Activated T-cell treated with anti-CD3 and anti-CD28 coated beads, Interleukin-2, amount 50 U/mL, for 48 hours (primary cell): ENCODE measurements at regions not wholly inside any gene's neighbourhood (a gene's known extent, or its start where the extent isn't known, plus 50 kb on each side); places are given as distances from the start of the nearest gene placed in this dataset.
A peak's percentile ranks its signal among the peaks of the same experiment; 100 is the strongest.

ENCODE experiments used
- DNase-seq, 2 experiments: peaks; one replicate each; pipeline ENCODE4 v3.0.0-alpha.2; 2020

DNA sequence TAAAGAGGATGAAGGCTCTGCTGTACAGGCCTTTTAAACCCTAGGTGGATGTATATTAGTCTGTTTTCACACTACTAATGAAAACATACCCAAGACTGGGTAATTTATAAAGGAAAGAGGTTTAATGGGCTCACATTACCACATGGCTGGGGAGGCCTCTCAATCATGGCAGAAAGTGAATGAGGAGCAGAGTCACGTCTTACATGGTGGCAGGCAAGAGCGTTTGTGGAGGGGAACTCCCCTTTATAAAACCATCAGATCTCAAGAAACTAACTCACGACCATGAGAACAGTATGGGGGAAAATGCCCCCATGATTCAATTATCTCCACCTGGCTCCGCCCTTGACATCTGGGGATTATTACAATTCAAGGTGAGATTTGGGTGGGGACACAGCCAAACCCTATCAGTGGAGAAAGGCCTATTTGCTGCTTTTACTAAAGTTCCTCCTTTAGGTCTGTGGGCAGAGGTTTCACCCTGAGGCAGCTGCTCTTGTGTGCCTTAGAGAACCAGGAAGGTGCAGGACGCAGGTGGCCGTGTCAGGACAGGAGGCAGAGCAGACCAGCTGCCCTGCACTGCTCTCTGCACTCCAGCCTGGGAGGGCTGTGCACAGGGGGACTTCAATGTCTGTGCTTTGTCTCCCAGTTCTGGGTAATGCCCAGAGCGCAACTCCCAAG is 178.8 kb upstream of the HDAC4 start:
- DNase-seq: no peak

DNA sequence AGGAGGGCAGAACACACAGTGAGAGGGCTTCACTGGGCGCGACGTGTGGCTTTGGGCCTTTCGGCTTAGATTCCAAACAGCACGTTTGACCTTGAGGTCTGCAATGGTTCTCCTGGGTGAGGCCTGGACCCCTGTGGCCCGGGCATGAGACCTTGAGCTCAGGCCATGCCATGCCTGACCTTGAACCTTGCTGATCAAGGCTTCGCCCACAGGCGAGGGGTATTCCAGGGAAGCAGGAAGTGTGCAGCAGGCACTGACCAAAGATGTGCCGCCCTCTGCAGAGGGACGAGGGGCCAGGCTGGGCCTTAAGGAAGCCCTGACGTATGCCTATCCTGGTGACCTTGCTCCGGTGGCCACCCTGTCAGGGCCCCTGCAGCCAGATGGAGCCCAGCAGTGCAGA is 178.3 kb upstream of the HDAC4 start:
- no peak for DNase-seq

DNA sequence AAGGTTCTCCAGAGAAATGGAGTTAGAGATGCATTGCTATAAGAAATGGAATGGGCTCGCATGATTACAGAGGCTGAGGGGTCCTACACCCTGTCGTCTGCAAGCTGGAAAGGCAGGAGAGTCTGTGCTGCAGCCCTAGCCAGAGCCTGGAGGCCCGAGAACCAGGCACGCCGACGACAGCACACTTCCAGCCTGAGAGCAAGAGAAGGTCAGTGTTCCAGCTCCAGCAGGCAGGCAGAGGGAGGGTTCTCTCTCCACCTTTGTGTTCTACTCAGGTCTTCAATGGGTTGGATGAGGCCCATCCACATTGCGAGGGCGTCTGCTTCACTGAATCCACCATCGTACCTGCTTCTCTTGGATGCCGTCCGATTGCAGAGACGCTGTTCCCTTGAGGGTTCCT is 177.6 kb upstream of the HDAC4 start:
- DNase-seq: no peak

DNA sequence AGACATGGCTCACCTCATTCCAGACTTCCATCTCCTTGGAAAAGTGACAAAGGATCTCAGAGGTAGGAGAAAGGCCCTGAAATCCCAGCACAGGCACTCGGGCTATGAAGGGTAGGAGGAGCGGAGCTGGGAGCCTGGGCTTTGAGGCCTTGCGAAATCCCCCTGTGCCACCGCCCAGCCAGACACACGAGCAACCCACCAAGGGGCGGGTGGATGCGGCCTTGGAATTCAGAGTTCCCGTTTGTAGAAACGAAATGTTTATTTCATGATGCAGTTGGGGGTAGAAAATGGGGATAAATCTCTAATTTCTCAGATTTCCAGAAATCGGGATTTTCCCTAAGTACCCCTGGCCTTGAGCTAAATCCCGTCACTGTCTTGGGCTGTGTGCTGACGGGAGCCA is 177.1 kb upstream of the HDAC4 start:
- DNase-seq: no peak

DNA sequence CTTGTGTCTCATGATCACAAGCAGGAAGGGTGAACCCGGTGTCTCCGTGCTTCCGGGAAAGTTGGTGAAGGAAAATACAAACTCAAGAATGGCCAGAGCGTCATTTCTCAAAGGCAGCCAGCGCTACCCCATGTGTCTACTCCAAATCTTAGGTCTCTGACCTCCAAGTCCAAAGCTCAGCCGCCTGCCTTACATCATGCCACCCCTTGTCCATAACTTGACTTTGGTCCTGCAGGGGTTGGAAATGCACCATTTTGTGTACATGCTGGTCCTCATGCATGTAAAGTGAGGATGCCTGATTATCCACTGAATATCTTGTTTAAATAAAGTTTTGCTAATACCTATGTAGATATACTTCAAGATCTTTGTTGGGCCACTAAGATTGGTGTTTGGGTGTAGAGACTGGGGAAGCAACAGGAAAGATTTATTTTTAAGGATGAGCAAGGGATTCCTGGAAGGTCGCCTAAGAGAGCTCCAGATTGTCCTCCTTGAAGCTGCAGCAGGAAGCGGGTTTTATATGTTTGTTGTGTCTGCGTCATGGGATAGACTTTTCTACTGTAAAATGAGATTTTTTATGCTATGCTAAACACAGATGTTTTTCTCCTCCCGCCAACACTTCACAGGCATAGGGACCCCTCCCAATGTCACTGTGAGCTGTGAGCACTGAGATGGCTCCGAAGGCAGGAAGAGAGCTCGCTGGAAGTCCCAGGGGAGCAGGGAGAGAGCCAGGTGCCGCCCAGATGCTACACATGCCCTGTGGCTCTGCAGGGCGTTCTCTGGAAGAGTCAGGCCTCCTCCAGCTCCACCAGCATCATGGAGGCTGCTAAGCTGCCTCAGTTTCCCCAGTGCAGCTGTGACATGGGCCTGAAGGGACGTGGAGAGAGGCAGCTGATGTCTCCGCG is 176.2 kb upstream of the HDAC4 start:
- DNase-seq: no peak

DNA sequence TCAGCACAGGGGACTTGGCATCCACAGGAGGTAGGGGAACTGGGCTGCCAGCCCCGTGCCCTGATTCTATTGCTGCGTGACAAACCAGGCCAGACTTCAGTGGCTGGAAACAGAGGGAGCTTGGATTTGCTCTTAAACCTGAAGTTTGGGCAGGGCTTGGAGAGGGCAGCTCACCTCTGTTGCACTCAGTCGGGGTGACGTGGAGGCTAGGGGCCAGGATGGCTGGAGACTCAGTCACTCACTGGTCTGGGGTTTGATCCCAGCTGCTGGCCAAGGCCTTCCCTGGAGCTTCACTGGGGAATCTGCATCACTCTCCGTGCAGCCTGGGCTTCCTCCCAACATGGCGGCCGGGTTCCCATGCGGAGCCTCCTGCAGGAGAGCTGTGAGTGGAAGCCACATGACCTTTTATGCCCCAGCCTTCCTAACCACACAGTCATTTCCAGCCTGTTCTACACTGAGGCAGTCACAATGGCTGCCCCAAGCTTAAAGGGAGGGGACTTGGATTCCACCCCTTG is 175.2 kb upstream of the HDAC4 start:
- no peak for DNase-seq

DNA sequence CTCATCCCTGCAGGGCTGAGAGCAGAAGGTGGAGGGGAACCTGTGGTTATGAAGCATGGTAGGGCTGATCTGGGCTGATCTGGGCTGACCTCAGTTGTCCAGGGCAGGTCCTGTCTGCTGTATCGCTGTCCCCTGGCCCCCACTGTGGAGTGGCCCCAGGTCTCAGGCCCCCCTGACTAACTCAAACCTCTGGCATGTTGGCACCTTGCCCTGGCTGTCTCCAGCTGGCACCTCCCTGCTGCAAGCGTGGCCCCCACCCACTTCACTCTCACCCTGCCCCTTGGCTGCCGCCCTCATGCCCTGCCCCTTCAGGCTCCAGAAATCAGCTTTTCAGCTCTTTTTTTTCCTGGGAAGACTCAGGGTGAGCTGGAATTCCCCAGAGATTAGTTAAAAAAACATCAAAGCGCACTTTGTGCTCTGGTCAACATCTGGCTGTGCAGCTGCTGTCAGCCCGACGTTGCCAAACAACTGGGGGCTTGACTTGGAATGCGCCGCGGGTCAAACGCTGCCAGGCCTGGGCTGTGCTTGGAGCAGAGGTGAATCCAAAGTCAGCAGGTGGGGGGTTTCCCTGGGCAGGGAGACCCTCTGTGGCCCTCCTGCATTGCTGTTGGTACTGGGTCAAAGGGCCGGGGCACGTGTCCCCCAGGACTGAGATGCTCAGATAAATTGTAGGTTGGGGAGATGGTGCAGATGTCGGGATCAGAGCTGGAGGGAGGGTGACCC is 173.8 kb upstream of the HDAC4 start:
- no peak for DNase-seq

DNA sequence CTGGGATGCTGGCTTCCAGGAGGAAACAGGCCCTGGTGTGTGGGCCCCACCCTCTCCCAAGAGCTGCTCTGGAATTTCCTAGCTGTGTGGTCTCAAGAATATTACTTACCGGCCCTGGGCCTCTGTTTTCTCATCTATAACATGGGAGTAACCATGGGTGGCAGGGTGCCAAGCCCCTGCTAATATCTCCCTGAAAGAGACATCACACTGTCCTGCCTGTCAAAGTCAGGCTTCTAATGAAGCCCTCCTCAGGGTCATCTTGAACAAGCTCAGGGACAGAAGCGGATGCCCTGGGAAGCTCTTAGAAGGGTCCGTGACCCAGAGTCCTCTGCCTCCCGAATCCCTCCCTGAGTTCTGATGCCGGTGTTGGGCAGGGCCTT is 173.2 kb upstream of the HDAC4 start:
- no peak for DNase-seq

DNA sequence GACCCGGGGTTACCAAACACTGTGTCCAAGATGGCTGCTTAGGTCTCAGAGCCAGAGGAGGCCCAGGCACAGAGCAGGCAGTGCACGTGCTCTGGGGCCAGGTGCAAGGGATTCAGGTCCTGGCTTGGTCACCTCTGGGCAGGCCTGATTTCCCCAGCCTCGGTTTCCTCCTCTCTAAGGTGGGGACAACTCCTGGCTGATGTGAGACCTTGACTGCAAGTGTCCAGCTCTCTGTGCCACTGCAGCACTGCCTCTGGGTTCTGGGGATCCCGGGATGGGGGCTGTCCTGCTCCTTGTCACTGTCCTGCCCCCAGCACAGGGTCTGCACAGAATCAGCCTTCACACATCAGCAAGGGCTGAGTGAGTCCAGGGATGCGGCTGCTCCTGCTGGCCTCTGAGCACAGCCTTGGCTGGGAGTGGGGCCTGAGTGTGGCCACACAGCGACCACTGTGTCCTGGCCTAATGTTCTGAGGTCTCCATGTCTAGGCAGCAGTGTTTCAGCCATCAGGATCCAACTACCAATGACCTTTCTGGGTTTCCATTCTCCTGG is 170.2 kb upstream of the HDAC4 start:
- no peak for DNase-seq

DNA sequence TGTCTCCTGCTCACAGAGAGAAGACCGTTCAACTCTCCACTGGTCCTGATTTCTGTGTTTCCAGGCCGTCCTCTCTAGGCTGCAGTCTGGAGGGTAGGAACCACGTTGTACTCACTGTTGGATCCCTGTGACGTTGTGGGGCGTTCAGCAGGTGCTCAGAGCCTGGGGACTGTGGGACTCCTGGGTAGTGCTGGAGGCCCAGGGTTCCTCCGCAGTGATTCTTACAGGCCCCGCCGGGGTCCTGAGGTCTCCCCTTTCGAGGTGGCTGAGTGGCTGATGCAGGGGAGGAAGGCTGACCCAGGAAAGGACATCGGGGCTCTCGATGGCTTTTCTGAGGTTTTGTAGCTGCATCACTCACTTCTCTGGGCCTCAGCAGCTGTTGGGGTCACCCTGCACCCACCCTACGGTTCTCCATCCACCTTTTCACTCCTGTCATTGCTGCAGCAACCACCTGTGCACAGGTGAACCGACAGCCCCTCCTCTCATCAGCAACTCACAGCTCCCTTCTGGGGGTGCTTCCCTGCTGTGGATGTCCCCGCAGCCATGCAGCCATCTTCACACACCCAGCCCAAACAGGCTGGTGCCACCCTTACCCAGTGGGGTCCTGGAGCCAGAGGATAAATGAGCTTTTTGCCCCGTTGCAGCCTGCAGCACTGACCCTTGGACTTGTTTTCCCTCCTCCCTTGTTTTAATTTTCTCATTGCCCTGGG is 169.6 kb upstream of the HDAC4 start:
- no peak for DNase-seq

DNA sequence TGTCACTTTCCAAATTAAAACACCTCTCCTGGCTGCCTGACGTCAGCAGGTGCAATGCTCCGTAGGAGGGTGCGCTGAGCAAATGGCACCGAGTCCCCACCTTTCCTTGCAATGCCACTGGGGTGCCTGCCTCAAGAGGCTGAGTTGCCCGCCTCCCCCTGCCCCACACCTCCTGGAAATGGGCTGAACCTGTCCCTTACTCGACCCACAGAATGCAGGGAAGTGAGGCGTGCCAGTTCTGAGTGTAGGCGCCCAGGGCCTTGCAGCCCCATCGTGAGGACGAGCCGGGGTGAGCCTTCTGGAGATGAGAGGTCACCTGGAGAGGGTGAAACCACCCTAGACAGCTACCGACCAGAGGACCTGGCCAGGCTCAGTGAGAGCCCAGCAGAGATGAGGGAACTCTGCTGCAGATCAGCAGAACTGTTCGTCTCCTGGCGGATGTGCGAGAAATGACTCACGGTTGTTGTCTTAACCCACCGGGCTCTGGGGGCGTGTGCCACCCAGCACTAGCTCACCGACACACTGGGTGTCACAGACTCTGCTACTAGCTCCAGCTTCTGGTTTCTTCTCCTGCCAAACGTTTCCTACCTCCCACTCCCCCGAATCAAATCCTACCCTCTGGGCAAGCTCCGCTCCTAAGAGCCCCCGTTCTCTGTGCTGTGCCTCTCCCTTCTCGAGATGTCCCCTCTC is 168.7 kb upstream of the HDAC4 start:
- peak in 1 of 2 experiments; percentile 32 for DNase-seq

DNA sequence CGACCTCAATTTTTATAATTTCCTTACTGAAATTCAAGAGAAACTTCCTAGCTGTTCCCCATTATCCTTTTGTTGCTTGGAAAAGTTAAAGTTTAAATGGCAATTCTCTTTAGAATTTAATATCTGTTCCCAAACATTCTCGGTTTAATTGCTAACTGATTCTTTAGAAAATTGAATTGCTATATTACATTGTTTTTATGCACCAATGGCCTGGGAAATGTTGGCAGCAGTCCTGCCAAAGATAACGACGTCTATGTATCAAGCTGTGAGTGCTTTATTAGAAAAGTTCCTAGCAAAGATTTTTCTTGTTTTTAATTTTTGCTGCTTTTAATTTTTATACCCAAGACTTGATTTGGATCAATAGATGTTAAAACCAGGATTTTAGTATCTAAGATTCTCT is 167.8 kb upstream of the HDAC4 start:
- no peak for DNase-seq

DNA sequence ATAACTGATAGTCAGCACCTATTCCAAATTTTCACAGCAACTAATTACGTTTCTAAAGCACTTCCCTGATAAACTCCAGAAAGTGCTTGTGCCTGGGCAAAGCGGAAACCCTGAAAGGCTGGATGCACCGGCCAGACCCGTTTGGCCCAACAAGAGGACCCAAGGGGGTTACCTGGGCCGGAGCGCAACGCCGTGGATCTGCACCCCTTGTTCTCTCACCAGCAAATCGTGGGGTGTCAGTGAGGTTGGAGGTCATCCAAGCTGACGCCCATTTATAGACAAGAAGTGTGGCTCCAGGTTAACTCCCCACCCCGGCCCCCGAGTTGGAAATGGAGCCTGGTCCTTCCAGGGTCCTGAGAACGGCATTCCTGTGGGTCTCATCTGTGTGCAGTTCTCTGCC is 167.0 kb upstream of the HDAC4 start:
- DNase-seq: no peak

DNA sequence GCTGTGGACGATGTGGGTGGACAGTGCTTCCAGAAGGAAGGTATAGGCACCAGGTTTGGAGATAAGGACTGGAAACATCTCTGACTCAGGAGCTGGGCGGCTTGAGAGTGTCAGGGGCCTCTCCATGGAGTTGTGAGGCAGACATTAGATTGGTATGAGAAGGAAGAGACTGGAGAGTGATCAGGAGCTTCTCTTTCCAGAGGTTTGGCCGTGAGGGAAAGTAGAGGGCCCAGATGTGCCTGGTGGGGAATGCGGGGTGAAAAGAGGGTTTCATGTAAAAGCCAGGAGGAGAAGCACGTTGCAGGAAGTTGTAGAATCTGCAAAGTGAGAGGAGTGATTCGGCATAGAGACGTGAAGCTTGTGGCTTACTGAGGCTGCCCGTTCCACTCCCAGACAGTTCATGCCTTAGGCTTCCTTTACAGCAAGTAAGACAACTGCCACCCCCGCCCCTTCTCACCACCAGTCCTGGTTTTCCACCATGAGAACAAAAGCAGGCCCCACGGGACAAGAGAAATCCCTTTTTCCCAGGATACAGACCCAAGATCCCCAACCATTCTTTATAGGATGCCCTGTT is 166.3 kb upstream of the HDAC4 start:
- DNase-seq: no peak

DNA sequence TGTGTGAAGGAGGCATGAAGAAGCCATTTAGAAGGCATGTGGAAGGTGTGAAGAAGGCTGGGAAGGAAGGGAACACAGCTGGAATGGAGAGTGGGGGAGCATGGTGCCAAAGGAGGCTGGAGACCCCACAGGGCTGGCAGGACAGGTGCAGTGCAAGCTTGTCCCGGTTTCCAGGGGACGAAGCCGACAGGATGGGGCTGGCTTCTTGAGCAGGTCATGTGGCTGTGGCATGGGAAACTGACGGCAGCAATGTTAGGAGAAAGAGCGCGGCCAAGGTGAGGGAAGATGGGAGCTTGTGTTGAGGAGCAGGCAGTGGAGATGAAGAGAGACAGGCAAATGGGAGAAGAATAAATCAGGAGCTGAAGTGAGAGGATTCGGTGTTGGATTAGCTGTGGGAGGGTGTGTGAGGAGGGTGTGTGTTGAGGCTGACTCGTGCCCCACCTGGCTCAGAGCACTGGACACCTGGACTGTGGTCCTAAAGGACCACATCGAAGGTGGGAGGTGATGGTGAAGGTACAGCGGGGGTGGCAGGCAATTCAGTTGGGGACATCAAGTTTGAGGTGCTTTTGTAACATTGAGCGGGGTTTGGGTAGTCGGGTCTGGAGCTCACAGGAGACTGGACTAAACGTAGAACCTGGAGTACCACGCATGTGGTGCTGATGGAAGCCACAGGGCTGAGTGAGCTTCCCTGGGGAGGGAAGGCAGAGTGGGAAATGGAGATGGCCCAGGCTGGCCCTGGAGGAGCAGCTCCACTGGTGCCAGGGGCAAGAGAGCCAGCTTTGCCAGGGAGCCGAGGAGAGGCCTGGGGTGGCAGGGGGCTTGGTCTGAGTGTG is 165.6 kb upstream of the HDAC4 start:
- no peak for DNase-seq

DNA sequence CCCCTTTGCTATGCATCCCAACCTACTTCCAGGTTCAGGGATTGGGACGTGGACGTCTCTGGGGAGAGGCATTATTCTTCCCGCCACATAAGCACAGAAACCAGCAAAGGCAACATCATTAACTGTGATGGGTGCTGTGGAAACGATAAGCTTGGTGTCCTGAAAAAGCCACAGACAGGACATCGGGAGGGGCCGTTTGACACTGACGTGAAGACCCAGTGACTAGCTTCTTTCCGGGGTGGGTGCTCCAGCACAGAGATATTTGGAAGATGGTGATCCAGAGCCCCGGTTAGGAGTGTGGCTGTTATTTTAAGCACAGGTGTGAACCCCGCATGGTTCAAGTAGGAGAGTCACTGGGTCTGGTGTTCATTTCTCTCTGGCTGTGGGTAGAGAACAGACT is 163.8 kb upstream of the HDAC4 start:
- DNase-seq: no peak

DNA sequence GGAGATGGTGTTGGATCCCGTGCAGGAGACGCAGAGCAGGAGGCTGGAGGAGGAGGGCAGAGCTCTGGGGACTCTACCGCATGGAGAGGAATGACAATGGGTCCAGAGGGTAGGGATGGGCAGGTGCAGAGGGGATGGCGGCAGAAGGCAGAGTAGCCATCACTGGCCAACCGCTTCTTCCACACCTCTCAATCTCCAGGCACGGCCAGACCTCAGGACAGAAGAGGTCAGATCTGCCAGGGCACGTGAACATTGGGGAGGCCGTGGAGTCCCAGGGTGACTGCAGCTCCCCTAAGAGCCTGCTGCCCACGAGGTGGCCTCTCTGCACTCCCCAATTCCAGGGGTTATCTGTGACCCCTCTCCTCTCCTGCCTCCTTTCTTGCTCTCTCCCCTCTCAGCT is 162.7 kb upstream of the HDAC4 start:
- DNase-seq: no peak

DNA sequence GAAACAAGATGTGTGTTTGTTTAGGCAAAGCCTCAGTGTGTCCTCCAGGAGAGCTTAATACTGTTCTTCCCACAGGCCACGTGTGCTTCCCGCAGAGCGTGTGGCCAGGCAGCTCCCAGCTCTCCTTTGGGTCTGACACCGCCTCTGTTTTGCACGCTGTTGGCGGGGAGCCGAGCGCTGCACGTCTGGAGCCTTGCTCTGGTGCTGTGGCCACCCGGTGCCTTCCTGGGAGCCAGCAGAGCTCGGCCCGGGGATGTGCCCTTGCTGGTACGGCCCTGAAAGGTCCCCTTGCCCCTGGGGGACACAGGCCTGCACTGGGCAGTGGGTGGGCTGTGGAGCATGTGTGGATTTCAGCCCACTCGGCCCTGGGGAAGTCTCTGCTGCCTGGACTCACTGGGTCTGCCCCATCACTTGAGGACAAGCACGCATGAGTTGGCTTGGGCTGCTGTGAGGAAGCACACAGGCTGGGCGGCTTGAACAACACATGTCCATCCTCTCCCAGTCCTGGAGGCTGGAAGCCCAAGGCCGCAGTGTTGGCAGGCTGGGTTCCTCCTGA is 160.7 kb upstream of the HDAC4 start:
- no peak for DNase-seq

DNA sequence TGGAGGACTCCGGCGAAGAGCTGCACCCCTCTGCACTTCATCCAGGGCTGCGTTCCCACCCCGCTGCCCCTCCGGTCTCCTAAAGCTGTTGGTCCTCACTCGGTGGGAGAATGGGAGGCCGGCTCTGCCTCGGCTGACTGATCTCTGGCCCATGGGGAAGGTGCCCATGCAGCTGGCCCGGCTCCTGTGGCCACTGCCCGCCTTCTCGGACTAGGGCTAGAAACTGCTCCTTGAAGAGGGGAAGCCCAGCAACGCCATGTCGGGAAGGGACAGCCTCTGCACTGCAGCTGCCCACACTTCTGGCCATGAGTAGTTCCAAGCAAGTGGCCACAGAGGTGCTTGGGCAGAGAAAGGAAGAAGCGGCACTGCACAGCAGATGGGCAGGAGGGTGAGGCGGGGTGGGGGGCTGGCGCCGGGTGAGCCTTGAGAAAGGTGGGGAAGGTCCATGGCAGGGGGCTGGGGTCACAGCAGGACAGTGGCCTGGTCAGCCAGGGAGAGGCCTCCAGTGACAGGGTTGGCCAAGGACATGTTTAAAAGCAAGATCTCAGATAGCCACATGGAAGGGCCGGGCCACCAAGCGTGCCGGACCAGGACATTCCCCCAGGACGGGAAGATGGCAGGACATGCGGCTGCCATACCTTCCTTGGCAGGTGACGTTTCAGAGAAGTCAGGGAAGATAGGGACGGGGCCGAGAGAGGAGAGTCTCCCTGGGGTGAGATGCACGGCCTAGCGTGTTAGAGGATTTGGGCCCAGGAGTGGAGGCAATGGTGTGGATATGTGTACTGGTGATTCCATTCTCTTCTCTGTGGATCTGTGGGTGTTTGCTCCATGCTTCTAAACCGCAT is 158.8 kb upstream of the HDAC4 start:
- no peak for DNase-seq
